Epithelial cell of esophagus (primary cell): ENCODE measurements at regions not wholly inside any gene's neighbourhood (a gene's known extent, or its start where the extent isn't known, plus 50 kb on each side); places are given as distances from the start of the nearest gene placed in this dataset.

Experiments
- DNase-seq: peaks from one replicate; pipeline ENCODE4 v3.0.0; 2010; ENCODE audit warnings: low read depth
- H3K4me3 ChIP-seq: 2 replicates; pipeline ENCODE4 v1.5.1; 2011; ENCODE audit warnings: mild to moderate bottlenecking, low read length, control low read depth
- CTCF ChIP-seq: IDR thresholded peaks from 2 replicates; pipeline ENCODE4 v1.5.1; 2011; ENCODE audit warnings: low read depth, mild to moderate bottlenecking, low read length, control low read depth, inconsistent platforms; ENCODE audit not compliant: insufficient read depth; ENCODE audit errors: missing control alignments

- DNase-seq = no peak
- TF ChIP-seq CTCF = no peak
These were observed 698.6 kb downstream of the SORCS3 start for GRCh38 chr10:105339669-105340068.

GRCh38 chr10:105328503-105329133 is 687.5 kb downstream of the SORCS3 start:
- no peak overlapping the region for H3K4me3 ChIP-seq
- DNase-seq = no peak
- TF ChIP-seq CTCF = no peak

More at GRCh38 chr10:105339669-105340068, 698.6 kb downstream of the SORCS3 start:
- no peak overlapping the region for H3K4me3 ChIP-seq
